ENCODE measurements at regions not wholly inside any gene's neighbourhood (a gene's known extent, or its start where the extent isn't known, plus 50 kb on each side); places are given as distances from the start of the nearest gene placed in this dataset.

GRCh38 chr2:236711440-236711839 lies 141.8 kb downstream of the ACKR3 start:
- H3K27ac ChIP-seq, result peak overlapping the region; percentile 74
- DNase-seq (ENCODE audit: low read depth, low spot score), result peak; percentile 85

DNA sequence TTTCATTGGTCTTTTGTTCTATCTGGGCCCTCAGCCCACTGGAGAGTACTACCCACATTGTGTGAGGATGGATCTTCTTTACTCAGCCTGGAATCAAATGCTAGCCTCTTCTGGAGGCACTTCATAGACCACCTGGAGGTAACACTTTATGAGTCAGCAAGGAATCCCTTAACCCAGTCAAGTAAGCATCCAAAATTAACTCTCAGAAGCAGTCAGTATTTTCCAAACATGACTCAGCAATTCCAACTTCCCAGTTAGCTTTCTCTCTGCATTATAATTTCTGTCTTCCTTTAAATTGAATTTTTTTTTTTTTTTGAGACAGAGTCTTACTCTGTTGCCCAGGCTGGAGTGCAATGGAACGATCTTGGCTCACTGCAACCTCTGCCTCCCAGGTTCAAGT lies 142.7 kb downstream of the ACKR3 start:
- peak overlapping the region; percentile 74 for H3K27ac ChIP-seq
- DNase-seq (ENCODE audit: low read depth, low spot score), result no peak

- no peak for DNase-seq (ENCODE audit: low read depth, low spot score)
- peak overlapping the region; percentile 74 for H3K27ac ChIP-seq
Measured at GRCh38 chr2:236712961-236713673, 143.5 kb downstream of the ACKR3 start.

- no peak for DNase-seq (ENCODE audit: low read depth, low spot score)
- H3K27ac ChIP-seq, result no peak overlapping the region
Measured at GRCh38 chr2:236714080-236714479, 144.5 kb downstream of the ACKR3 start.

DNA sequence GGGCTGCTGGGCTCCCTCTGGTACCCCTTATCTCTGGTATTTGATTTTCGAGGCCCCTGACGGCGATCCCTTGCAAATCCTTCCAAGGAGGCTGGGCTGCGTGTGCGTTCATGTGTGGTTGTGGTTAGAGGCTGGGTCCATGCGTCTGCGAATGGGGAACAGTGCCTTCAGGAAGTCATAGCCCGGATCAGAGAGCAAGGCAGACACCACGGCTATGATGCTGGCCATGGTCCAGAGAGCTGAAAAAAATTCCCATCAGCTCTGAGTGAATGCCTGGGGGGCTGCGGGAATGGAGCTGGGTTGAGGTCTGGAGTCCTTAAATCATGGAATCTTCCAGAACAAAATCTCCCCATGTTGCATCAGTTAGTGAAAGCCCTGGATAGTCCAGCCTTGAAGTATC lies 145.5 kb downstream of the ACKR3 start:
- no peak for DNase-seq (ENCODE audit: low read depth, low spot score)
- no peak overlapping the region for H3K27ac ChIP-seq

DNA sequence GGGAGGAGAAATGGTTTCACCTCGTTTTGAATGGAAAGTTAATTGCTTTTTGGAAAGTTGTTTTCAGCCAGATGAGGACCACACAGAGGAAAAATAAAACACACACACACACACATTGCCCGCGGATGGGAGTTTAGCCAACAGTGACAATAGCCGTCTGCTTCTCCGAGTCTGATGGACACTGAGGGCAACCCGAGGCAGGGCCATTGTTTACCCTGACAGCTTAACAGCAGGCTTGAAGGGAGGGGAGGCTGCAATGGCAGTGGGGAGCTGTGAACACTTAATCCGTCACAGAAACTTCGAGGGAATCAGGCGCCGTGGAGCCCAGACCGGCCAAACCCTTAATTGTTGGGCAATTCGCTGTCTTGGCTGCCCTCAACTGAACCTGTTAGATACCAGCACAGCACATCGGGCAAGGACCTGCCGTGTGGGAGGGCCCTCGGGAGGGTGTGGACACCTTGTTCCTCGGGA lies 145.9 kb downstream of the ACKR3 start:
- no peak overlapping the region for H3K27ac ChIP-seq

DNA sequence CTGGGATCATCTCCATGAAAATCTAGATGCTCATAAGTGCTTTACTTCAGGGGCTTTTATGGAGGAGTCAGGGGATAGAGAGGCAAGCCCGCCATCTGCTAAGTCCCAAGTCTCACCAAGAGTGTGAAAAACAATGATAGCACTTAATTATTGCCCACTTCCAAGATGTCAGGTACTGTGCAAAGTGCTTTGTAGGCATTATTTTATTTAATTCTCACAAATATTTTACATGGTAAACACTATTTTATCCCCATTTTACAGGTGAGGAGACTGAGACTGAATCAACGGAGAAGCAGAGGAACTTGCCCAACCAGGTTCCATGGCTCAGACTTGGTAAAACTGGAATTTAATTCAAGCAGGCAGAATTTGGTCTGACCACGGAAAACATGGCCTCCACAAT lies 147.5 kb downstream of the ACKR3 start:
- no peak for DNase-seq (ENCODE audit: low read depth, low spot score)
- H3K27ac ChIP-seq, result peak overlapping the region; percentile 50

More for the DNA sequence above, 145.9 kb downstream of the ACKR3 start:
- DNase-seq (ENCODE audit: low read depth, low spot score), result no peak

DNA sequence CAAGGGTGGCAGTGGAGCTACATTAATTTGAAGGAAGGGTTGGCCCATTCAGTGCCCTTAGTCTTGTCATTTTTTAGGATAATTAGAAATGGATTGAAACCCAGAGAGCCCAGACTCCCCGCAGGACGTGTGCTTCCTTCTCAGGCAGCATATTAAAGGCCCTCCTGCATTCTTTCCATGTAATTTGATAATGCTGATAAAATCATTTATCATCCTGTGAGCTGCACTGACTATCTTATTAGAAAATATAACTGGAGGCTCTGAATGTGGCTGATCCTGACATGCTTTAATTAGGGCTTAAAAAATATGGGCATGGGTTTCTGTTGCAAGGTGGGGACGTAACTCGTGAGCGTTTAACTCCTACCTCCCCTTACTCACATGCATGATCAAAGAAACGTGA lies 148.1 kb downstream of the ACKR3 start:
- peak overlapping the region; percentile 50 for H3K27ac ChIP-seq
- no peak for DNase-seq (ENCODE audit: low read depth, low spot score)

DNA sequence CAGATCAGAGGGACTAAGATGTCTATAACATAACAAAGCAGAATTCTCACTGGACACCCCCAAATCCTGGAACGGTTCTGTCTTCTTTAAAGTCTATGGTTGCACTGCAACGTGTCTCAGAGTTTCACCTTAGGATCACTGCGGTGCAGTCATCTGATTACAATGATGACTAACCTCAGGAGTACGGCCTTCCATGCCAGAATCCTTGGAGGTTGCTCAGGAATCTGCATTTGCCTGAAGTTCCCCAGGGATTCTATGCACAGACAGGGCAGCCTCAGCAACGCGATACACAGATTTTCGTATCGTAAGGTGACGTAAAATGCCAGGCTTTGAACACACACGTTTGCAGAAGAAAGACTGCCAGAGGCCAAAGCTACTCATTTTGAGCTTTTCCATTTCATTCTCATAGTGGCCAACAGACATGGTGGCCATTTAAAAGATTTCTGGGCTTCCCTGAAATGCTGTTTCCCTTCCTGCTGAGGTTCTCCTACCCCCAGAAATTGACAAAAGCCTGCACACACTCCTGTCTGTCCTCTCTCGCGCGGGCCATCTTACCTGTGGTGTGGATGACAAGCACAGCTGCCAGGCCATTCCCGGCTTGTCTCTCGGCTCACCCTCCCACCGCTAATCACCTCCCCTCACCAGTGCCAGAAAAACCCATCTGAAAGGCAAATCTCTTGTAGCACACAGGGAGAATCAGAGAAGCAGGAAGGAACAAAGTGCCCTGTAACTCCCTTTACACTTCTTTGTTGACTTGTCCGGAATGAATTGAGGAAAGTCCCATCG lies 148.8 kb downstream of the ACKR3 start:
- peak overlapping the region; percentile 50 for H3K27ac ChIP-seq
- no peak for DNase-seq (ENCODE audit: low read depth, low spot score)

DNA sequence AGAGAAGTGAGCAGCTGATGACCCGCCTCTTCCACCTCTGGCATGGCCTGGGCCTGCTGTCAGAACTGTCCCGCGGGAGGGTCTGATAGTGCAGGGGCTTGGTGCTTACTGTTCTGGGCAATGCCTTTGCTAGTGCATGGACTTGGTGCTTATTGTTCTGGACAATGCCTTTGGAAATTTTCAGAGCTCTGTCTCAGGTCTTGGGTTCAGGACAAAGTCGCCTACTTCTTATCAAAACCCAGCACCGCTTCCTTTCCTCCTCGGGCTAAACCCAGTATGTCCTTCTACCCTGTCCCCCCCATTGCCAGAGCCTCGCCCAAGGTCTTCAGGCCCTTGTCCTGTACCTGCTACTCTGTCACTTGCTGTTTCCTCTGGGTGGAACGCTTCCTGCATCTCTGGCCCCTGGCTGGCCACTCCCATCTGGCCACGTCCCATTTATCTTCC lies 149.6 kb downstream of the ACKR3 start:
- no peak overlapping the region for H3K27ac ChIP-seq
- no peak for DNase-seq (ENCODE audit: low read depth, low spot score)

- H3K27ac ChIP-seq, result peak overlapping the region; percentile 51
- DNase-seq (ENCODE audit: low read depth, low spot score), result peak; percentile 41
Measured at GRCh38 chr2:236720974-236721540, 151.4 kb downstream of the ACKR3 start.

DNA sequence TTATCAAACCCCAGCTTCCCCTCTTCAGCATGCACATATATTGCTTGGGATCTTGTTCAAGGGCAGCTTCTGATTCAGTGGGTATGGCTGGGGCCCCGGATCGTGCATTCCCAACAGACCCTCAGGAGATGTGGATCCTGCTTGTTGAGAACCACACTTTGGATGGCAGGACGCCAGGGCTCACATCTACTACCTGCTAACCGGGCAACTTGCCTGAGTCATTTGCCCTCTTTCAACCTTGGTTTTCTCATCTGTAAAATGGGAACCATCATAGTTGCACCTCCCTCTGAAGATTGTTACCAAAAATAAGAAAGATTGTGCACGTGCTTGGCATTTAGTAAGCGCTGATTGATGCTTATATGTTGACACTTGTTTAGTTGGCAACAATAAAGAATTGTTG lies 154.6 kb downstream of the ACKR3 start:
- DNase-seq (ENCODE audit: low read depth, low spot score), result no peak
- no peak overlapping the region for H3K27ac ChIP-seq

DNA sequence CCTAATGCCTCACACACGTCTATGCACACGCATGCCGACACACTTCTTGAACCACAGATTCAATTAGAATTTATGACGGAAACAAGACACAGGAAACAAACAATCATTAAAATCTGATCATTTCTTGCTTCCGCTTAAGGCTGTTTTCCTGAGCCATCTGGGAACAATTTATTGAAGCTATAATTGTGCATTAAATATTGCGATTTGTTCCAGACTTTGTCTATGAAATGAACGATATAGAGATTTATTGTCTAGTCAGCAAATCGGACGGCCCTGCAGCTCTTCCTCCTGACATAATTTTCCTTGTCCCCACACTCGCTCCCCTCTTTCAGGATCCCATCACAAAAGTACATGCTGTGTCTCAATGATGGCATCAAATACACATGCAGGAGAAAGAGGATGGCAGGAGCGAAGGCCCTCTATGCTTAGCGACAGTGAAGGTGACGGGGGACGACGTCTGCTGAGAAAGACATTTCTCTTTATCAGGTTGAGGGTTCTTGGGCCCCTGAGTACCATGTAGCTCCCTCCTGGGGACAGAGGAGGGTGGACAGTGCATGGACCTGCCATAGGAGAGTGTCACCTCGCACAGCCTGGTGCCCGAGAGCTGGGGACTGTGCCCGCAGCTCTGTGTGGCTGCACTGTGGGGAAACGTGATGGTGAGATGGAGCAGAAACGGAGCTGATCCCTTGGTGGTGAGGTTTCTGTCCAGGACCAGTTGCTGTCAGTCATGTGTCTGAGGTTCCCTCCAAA lies 157.3 kb downstream of the ACKR3 start:
- H3K27ac ChIP-seq, result no peak overlapping the region
- DNase-seq (ENCODE audit: low read depth, low spot score), result no peak

DNA sequence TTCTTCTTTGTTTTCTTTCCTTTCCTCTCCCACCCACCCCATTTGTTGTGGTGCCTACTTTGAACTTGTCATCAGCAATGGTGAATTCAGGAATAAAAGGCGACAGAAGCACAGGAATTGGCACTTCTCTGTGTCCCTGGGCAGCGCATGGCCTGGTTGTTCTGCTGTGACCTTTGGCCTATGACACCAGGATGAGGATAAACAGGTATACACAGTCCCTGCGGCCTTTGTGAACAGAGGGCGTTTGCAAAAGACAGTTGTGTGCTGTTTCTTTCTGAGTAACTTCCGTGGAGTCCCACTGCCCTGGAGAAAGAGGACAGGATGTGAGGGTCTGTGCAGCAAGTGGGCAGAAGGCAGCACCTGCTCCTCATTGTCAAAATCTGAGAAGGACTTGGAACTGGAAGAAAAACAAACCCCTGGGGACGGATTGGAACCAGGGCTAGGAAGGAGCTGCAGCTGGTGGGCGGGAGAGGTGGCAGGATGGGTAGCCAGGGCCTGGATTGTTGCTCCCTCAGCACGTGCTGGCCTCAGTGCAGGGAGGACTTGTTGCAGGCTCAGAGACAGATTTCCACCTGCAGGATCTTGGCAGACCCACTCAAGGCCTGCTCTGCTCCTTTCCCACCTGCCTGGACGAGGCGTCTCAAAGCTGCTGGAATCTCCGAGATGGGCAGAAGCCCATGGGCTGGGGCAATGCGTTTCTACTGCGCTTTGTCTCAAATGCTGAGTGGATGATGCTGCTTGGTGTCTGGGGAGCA lies 159.5 kb downstream of the ACKR3 start:
- no peak overlapping the region for H3K27ac ChIP-seq
- no peak for DNase-seq (ENCODE audit: low read depth, low spot score)

- no peak for DNase-seq (ENCODE audit: low read depth, low spot score)
- no peak overlapping the region for H3K27ac ChIP-seq
Measured at GRCh38 chr2:236730393-236730792, 160.8 kb downstream of the ACKR3 start.

DNA sequence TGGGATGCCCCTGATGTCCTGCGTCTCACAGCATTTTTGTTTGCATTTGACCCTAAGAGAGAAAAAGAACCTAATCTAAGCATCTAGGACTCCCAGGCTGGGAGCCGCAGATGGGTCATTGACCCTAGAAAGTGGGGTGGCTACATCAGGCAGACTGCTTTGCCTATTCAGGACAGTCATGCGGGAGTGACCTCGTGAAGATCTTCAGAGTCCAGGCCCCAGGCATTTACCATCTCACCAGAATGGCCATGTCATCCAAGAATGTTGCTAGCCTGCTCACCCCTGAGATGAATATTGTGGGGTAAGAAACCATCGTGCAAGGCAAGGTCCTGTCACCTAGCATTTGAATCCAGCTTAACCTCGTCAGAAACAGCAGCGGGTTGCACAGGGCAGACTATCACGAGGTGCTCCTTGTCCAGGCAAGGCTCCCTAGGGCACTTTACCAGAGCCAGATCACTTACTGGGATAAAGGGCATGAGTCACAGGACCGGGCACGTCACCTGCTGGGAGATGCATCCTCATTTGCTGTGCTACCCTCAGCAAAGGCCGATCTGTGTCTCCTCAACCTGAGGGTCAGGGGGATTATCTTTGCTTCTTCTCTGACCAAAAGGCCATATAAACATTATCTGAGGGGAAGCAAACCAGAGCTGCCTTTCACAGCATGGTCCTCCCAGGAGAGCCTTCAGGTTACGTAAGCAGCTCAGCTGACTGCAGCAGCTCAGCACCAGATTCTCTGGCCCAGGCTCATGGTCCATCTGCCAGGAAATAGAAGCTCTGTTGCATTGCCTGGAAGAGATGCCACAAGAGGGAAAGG lies 162.3 kb downstream of the ACKR3 start:
- no peak overlapping the region for H3K27ac ChIP-seq
- DNase-seq (ENCODE audit: low read depth, low spot score), result peak; percentile 46

DNA sequence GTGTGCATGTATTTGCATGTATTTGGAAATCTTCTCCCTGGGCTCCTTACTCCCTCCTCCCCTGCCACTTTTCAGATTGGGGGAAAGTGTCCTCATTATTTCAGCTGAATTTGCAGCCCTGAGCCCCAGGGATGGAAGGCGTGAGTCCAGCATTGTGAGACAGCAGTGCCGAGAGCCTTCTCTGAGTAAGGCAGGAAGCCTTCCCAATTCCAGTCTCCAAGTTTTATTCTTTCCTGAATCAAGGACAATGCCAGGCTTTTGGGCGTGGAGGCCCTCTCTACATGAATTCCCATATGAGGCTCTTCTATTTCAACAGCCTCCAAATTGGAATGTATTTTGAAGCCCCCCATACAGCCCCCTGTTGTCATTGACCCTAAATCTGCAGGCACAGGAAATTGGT lies 163.5 kb downstream of the ACKR3 start:
- no peak for DNase-seq (ENCODE audit: low read depth, low spot score)
- H3K27ac ChIP-seq, result no peak overlapping the region

GRCh38 chr2:236735825-236736238 lies 166.2 kb downstream of the ACKR3 start:
- no peak for DNase-seq (ENCODE audit: low read depth, low spot score)

DNA sequence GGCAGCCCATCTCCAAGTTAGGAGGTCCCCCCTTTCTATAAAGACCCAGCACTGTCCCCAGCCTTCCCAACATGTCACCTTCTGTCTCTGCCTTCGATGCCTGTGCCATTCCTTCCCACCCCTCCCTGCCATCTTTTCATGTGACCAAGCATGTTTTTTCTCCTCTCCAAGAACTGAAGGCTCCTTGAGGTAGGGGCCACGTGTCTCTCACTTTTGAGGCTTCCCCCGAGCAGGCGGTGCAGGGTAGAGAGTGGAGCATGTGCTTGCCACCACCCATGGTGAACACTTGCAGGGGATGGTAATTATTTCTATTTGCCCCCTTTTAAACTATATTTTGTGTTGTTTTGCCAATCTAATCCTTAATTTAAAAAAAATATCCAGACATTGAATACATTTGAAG lies 168.4 kb downstream of the ACKR3 start:
- no peak overlapping the region for H3K27ac ChIP-seq
- no peak for DNase-seq (ENCODE audit: low read depth, low spot score)

More at GRCh38 chr2:236735825-236736238, 166.2 kb downstream of the ACKR3 start:
- H3K27ac ChIP-seq, result no peak overlapping the region

All from epithelial cell of prostate (primary cell).